ENCODE measurements at regions not wholly inside any gene's neighbourhood (a gene's known extent, or its start where the extent isn't known, plus 50 kb on each side); places are given as distances from the start of the nearest gene placed in this dataset.
"Not testable (repeated sequence)": the region's sequence is repeated elsewhere in the genome, so short reads cannot be mapped to it uniquely, and the experiment has no call there.

DNA sequence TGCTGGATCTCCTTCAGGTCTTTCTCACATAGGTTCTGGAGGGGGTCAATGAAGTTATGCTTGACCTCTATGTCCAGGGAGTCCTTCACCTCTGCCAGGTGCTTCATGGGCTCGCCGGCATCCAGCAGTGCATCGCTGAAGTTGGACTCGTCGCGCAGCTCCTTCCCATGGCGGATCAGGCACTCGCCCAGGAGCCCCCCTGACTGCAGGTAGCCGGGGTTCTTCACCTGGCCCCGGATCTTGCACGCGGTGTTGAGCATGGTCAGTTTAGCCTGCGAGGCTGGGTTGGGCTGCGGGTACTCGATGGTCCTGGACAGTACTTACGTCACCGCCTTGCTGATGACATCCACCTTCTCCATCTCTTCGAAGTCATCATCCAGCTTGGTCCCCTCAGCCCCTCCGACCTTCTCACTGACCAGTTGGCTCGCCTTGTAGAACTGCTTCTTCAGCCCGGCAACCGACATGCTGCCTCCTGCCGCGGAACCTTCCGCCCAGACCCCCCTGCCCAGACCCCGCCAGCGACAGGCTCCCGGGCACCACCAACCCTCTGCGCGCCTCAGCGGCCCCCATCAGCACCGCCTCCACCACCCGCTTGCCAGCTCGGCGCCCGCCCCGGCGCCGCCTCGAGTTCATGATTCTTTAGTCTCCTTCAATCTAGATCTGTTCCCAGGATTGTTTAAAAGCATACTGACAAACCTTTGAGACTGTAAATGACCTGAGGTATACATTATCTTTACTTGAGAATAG lies 99.8 kb downstream of the KPNA2 start:
- no peak for DNase-seq (ENCODE audit: low read depth, low spot score)

DNA sequence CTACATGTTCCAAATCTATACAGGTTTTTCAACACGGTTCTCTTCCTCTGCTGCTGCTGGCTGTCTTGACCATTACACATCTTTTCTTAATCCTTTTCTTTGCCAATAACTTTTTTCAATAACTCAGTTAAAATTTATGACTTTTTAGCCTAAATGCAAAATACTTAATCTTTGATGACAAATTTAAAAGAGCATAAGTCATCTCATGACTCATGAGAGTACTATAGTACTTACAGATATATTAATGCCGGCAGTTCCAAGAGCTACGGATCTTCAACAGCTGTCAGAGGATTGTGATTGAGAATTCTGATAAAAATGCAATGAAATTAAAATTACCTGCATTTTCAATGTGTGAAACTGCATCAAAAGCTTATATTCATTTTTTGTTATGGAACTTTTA lies 105.5 kb downstream of the KPNA2 start:
- DNase-seq (ENCODE audit: low read depth, low spot score): no peak

DNA sequence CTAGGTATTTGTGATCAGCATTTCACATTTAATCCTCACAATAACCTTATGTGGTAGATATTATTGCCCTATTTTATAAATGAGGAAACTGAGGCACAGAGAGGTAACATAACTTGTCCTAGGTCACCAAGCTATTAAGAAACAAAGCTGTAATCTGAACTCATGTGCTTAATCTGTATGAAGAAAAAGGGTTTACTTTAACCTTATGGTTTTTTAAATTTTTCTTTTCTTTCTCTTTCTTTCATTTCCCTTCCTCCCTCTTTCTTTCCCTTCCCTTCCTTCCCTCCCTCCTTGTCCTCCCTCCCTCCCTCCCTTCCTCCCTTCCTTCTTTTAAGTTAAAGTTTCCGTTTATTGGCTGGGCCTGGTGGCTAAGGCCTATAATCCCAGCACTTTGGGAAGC lies 105.2 kb upstream of the AMZ2 start:
- no peak for DNase-seq (ENCODE audit: low read depth, low spot score)

DNA sequence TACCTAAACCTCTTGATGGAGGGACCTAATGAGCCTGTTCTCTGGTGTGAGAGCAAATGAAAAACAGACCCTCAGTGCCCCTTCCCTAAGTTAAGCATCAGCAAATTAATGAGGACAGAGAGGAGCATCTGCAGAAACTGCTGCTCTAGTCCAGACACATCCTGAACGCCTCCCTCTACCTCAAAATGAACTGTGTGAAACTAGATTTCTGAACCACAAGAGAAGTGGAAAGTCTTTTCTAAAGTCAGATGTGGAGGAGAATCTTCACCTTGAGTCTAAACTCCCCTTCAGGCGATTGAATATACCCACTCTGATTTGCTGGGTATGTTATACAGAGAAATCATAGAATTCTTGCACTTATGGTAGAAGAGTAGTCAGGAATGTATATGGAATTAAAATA lies 104.4 kb upstream of the AMZ2 start:
- no peak for DNase-seq (ENCODE audit: low read depth, low spot score)

DNA sequence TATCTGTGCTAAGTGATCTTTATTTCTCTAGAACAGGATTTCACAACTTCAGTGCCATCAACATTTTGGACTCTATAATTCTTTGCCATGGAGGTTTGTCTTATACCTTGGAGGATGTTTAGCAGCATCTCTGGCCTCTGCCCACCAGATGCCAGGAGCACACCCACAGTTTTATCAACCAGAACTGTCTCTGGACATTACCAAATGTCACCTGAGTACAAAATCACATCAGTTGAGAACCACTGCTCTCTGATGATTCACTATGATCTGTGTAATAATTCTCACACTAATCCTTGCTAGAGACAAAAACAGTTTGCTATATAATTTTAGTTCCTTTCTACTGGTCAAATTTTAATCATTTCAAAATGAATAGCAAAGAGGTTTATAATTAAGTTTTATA lies 102.8 kb upstream of the AMZ2 start:
- no peak for DNase-seq (ENCODE audit: low read depth, low spot score)

DNA sequence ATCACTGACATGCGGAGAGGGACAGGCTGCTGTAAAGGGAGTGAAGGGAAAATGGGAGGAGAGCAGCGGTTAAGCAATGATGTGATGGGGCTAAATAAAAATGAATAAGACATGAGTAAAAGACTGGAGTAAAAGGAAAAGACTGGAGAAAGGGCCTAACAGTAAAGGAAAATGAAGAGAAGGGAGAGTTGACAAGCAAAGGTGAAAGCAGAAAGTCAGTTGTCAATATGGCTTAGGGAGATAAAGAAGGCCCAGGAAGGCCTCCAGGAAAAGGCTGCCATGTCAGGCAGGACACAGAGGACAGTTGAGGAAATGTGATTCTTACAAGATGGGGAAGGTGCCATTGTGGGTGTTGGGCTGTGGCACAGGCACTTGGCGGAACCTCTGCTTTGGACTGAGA lies 98.9 kb upstream of the AMZ2 start:
- no peak for DNase-seq (ENCODE audit: low read depth, low spot score)

DNA sequence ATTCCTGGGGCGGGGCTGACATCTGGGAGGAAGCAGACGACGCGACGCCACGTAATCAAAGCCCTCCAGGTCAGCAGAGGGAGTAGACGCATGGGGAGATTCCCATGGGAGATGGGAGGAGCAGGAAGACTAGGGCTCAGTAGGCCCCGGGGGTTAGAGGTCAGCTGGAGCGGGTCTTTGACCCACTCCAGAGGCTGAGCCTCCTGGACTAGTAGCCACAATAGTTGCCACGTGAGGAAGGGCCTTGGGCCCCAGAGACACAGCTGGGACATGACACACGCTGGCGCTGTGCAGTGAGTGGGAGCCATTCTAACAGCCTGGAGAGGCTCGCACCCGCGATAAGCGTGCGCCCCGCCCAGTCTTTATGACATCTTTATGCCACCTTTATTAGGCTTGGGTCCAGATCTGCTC lies 95.7 kb upstream of the AMZ2 start:
- DNase-seq (ENCODE audit: low read depth, low spot score): no peak

DNA sequence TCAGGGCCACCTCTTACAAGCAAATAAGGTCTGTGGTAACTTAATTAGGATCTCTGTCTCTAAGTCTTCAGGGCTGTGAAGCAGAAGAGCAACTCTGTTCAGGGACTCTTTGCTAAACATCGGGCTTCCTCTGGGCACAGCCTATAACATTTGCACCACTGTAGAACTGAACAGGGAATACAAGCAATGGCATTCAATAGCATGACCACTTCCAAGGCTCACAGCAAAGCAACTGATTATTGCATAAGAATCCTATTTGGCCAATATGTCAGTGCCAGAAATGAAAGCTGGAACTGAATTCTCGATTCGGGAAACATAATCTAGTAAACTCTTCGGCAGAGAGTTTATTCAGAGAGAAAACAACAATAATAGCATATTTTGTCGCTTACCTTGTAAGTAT lies 92.2 kb upstream of the AMZ2 start:
- DNase-seq (ENCODE audit: low read depth, low spot score): no peak

DNA sequence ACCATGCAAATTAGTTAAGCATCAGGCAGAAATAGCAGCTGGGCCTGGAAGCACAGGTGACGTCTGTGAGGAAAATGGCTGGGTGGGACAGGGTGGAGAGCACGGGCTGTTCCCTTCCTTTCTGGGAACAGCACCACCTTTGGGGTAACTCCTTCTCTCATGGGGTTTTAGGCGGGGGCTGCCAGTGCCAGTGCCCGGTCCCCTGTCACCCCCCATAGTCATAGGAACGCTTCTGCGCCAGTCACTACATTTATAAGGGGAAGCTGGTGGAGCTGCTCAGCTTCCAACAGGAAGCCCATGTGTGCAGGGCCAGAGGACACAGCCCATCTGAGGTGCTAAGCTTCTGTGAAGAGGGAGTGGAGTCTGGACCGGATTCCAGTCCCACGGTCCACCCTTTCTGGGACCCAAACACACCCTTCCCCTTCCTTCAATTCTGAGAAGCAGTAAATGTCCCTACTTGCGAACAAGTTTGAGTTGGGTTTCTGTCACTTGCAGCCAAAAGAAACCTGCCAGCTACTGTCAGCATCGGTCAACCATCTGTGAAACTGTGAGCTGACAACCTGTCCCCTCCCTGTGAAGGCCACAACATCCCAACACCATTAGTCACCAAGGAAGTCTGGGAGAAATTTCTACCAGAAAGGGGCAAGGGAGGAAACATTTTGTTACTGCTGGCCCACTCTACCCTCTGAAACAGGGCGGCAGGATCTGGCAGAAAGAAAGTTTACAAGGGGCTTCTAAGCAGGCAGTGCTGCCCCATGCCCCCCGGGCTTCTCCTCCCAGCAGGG lies 86.0 kb upstream of the AMZ2 start:
- no peak for DNase-seq (ENCODE audit: low read depth, low spot score)

DNA sequence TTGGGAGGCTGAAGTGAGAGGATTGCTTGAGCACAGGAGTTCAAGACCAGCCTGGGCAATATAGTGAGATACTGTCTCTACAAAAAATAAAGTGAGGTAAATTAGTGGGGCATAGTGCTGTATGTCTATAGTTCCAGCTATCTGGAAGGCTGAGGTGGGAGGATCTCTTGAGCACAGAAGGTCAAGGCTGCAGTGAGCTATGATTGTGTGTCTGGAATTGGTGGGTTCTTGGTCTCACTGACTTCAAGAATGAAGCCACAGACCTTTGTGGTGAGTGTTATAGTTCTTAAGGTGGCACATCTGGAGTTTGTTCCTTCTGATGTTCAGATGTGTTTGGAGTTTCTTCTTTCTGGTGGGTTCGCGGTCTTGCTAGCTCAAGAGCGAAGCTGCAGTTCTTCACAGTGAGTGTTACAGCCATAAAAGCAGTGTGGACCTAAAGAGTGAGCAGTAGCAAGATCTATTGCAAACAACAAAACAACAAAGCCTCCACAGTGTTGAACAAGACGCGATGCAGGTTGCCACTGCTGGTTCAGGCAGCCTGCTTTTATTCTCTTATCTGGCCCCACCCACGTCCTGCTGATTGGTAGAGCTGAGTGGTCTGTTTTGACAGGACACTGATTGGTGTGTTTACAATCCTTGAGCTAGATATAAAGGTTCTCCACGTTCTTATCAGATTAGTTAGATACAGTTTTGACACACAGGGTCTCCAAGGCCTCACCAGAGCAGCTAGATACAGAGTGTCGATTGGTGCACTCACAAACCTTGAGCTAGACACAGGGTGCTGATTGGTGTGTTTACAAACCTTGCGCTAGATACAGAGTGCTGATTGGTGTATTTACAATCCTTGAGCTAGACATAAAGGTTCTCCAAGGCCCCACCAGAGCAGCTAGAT lies 79.3 kb upstream of the AMZ2 start:
- not testable (repeated sequence) for DNase-seq (ENCODE audit: low read depth, low spot score)

DNA sequence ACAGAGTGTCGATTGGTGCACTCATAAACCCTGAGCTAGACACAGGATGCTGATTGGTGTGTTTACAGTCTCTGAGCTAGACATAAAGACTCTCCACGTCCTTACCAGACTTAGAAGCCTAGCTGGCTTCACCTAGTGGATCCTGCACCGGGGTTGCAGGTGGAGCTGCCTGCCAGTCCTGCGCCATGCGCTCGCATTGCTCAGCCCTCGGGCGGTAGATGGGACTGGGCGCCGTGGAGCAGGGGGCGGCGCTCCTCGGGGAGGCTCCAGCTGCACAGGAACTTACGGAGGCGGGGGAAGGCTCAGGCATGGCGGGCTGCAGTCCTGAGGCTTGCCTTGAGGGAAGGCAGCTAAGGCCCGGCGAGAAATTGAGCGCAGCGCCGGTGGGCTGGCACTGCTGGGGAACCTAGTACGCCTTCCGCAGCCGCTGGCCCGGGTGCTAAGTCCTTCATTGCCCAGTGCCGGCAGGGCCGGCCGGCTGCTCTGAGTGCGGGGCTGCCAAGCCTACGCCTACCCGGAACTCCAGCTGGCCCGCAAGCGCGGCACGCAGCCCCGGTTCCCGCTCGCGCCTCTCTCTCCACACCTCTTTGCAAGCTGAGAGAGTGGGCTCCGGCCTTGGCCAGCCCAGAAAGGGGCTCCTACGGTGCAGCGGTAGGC lies 78.5 kb upstream of the AMZ2 start:
- DNase-seq (ENCODE audit: low read depth, low spot score): not testable (repeated sequence)

DNA sequence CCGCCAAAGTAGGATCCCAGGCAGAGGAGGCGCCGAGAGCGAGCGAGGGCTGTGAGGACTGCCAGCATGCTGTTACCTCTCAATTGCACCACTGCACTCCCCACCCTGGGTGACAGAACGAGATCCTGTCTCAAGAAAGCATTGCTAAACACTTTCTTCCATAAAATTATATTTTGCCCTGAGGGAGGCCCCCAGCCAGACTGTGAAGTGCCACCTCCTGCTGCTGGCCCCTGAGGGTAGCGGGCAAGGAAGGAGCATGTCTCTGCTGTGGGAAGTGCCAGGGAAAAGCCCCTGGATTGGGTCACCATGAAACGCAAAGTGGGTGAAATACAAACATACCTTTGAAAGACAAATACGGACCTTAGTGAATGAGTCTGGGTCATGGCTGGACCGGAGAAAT lies 78.0 kb upstream of the AMZ2 start:
- DNase-seq (ENCODE audit: low read depth, low spot score): no peak

DNA sequence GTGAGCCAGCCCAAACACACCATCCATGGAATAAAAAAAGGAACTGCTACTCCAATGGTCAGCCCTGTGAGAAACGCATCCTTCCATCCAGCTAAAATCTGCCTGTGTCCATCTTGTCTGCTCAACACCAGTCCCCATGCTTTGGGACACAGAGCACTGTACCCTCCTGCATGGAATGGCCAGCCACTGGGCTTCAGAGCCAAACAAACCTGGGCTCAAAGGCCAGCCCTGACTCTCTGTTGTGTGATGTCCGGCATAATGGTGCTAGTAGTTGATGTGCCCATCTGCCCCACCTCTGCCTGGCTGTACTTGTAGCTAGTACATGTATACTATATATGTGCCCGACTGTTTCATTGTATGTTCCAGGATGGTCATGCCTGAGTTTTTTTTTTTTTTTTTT lies 77.6 kb upstream of the AMZ2 start:
- DNase-seq (ENCODE audit: low read depth, low spot score): no peak

DNA sequence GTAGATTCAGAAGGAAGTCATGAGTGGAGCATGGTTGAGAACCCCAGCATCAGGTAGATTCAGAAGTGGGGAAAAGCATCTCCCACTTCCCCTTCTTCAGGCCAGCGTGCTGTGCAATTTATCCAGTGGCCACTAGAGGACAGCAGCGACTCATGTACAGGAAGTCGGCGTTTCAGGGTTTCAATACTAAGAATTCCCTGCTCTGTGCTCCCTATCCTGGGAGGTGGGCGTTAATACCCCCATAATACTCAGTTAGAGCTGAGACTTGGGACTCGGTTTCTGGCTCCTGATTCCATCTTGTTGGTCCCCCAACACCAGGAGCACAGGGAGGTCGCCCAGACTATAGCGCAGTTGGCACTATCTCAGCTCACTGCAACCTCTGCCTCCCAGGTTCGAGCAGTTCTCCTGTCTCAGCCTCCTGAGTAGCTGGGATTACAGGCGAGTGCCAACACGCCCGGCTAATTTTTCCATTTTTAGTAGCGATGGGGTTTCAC lies 75.3 kb upstream of the AMZ2 start:
- peak; percentile 7 for DNase-seq (ENCODE audit: low read depth, low spot score)

DNA sequence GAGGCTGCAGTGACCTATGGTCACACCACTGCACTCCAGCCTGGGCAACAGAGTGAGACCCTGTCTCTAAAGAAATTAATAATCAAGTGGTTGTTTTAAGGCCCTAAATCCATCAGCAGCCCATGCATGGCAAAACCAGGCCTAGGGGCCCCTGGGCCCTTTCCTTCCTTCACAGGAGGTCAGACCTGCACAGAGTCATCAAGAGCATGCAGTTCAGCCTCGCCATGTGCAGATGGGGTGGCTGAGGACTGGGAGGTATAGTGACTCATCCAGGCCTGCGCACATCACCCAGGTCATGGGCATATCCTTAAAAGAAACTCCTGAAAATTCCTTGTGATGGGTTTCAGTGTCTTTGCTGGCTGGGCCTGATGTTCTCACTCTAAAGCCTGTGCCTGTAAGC lies 72.4 kb upstream of the AMZ2 start:
- no peak for DNase-seq (ENCODE audit: low read depth, low spot score)

DNA sequence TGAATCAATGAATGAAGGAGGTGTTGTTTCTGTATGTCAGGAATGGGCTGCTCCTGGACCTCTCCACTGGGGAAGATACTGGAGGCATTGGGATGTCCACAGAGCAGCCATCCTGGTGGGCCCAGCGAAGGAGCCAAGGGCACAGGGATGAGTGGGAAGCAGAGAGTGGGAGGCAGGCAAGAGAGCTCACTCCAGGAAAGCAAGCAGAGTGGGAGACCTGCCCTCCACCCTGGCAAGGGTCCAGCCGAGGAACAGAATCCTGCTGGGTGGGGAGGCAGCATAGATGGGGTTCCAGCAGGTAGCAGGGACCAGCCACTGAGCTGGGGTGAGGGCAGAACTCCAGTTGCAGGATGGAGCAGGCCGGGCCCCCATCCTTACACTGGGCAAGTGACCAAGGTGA lies 71.9 kb upstream of the AMZ2 start:
- DNase-seq (ENCODE audit: low read depth, low spot score): no peak

DNA sequence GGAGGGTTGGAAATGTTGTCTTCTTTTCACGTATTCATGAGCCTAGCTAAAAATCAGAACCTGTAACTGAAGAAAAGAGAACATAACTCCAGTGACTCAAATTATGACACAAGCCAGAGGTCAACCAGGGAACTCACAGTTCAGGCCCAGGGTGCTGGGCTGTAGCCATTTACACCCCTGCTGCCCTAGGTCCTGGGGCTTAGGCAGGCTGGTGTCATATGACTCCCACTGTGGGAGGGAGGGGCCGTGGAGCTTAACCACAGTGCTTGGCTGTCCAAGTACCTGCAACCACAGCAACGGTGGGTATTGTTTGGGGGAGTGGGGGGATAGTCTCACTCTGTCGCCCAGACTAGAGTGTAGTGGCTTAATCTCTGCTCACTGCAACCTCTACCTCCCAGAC lies 71.1 kb upstream of the AMZ2 start:
- DNase-seq (ENCODE audit: low read depth, low spot score): no peak

DNA sequence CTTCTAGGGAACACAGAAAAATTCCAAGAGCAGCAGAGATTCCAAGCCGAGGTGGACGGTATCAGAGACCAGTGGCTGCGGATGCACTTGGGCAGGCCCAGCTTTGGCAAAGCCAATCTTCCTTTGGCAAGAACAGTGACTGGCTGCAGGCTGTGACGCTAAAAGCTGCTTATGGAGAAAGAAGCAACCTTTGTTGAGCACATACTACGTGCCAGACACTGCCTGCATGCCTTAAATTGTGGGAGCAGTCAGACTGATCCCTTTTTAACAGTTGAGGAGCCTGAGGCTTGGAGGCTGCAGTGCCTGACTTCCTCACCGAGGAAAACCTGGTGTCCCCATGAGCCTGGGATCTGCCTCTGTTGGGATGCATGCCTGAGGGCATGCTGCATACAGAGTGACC lies 69.0 kb upstream of the AMZ2 start:
- no peak for DNase-seq (ENCODE audit: low read depth, low spot score)

DNA sequence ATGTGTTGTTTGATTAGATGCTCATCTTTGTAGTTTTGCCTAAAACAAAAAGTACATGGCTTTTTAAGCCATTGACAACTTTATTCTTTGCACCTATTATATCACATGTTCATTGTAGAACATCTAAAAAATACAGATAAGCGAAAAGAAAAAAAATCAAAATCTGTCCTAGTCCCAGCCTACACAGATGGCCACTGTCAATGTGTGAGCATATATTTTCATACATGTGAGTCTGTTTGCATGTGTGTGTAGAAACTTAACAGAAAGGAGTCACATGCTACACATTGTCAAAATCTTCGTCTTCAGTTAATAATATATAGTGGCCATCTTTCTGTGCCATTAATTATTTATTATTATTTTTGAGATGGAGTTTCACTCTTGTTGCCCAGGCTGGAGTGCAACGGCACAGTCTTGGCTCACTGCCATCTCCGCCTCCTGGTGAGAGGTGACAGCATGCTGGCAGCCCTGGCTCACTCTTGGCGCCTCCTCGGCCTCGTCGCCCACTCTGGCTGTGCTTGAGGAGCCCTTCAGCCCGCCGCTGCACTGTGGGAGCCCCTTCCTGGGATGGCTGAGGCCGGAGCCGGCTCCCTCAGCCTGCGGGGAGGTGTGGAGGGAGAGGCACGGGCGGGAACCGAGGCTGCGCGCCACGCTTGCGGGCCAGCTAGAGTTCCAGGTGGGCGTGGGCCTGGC lies 68.5 kb upstream of the AMZ2 start:
- DNase-seq (ENCODE audit: low read depth, low spot score): no peak

DNA sequence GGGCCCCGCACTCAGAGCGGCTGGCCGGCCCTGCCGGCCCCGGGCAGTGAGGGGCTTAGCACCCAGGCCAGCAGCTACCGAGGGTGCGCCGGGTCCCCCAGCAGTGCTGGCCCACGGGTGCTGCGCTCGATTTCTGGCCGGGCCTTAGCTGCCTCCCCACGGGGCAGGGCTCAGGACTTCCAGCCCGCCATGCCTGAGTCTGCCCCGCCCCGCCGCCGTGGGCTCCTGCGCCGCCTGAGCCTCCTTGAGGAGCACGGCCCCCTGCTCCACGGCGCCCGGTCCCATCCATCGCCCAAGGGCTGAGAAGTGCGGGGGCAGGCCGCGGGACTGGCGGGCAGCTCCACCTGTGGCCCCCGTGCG lies 67.9 kb upstream of the AMZ2 start:
- DNase-seq (ENCODE audit: low read depth, low spot score): no peak

DNA sequence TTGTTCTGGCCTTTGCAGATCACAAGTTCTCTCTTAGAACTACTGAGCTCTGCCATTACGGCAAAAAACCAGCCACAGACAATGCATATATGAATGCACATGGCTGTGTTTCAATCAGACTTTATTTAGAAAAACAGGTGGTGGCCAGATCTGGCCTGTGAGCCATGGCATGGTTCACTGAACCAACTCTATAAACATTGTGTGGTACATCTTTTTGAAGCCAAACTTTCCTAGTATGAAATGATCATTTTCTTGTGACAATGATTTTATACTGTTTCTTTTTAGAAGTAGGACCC lies 65.9 kb upstream of the AMZ2 start:
- no peak for DNase-seq (ENCODE audit: low read depth, low spot score)

Data from pulmonary artery endothelial cell (primary cell).